ENCODE measurements at regions not wholly inside any gene's neighbourhood (a gene's known extent, or its start where the extent isn't known, plus 50 kb on each side); places are given as distances from the start of the nearest gene placed in this dataset.

DNA sequence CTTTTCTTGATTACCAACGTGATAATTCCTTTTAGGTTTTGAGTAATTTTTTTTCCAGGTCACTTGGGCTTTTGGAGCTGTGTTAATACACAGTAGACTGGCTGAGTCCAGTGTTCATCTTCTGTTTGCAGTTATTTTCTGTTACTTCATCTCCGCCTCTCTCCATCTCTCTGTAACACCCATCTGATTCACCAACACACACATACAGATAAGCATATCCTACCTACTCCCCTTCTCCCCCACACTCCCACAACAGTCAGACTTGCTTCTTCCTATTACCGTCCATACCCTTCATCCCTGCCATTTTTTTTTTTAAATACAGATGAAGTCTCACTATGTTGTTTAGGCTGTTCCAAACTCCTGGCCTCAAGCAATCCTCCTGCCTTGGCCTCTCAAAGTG lies 72.7 kb upstream of the MANSC4 start (continued):
- TF ChIP-seq, protein P1, sequence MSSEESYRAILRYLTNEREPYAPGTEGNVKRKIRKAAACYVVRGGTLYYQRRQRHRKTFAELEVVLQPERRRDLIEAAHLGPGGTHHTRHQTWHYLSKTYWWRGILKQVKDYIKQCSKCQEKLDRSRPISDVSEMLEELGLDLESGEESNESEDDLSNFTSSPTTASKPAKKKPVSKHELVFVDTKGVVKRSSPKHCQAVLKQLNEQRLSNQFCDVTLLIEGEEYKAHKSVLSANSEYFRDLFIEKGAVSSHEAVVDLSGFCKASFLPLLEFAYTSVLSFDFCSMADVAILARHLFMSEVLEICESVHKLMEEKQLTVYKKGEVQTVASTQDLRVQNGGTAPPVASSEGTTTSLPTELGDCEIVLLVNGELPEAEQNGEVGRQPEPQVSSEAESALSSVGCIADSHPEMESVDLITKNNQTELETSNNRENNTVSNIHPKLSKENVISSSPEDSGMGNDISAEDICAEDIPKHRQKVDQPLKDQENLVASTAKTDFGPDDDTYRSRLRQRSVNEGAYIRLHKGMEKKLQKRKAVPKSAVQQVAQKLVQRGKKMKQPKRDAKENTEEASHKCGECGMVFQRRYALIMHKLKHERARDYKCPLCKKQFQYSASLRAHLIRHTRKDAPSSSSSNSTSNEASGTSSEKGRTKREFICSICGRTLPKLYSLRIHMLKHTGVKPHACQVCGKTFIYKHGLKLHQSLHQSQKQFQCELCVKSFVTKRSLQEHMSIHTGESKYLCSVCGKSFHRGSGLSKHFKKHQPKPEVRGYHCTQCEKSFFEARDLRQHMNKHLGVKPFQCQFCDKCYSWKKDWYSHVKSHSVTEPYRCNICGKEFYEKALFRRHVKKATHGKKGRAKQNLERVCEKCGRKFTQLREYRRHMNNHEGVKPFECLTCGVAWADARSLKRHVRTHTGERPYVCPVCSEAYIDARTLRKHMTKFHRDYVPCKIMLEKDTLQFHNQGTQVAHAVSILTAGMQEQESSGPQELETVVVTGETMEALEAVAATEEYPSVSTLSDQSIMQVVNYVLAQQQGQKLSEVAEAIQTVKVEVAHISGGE (CRISPR knock-in tag; IDR thresholded peaks at IDR 0.05), result no peak
- TF ChIP-seq DPF2 (IDR thresholded peaks at IDR 0.05) (no peak), NR2F1 (conservative IDR thresholded peaks at IDR 0.05) (no peak)

All from GM12878 (cell line).